Mammary epithelial cell (primary cell): ENCODE measurements at regions not wholly inside any gene's neighbourhood (a gene's known extent, or its start where the extent isn't known, plus 50 kb on each side); places are given as distances from the start of the nearest gene placed in this dataset.

Experiments used
- EZH2 ChIP-seq: IDR thresholded peaks from 2 replicates; pipeline ENCODE4 v1.6.1; 2012; ENCODE audit warnings: low read length, inconsistent platforms, borderline replicate concordance
- TF ChIP-seq, protein P1 (sequence below), 2 donors: IDR thresholded peaks in 1 of 2; conservative IDR thresholded peaks in 1 of 2; 2 replicates each; pipeline ENCODE4 v1.5.1; 2011 to 2012; ENCODE audit warnings: inconsistent platforms in 2 of 2, low read length in 2 of 2, mild to moderate bottlenecking in 2 of 2, control low read depth in 1 of 2, low read depth in 1 of 2; ENCODE audit not compliant: insufficient read depth in 1 of 2; ENCODE audit errors: extremely low read depth in 1 of 2

DNA sequence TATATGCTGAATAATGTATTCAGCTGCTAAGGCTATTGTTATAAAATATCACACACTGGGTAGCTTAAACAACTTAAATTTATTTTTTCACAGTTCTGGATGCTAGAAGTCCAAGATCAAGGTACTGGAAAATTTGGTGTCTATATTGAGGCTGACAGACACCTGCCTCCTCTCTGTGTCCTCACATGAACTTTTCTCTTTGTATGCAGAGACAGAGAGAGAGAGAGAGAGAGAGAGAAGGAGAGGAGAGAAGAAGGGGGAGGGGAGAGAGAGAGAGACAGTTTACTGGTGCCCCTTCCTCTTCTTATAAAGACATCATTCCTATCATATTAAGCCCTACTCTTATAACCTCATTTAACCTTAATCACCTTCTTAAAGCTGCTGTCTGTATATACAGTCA is 320.1 kb upstream of the THBS1 start:
- TF ChIP-seq, protein P1, sequence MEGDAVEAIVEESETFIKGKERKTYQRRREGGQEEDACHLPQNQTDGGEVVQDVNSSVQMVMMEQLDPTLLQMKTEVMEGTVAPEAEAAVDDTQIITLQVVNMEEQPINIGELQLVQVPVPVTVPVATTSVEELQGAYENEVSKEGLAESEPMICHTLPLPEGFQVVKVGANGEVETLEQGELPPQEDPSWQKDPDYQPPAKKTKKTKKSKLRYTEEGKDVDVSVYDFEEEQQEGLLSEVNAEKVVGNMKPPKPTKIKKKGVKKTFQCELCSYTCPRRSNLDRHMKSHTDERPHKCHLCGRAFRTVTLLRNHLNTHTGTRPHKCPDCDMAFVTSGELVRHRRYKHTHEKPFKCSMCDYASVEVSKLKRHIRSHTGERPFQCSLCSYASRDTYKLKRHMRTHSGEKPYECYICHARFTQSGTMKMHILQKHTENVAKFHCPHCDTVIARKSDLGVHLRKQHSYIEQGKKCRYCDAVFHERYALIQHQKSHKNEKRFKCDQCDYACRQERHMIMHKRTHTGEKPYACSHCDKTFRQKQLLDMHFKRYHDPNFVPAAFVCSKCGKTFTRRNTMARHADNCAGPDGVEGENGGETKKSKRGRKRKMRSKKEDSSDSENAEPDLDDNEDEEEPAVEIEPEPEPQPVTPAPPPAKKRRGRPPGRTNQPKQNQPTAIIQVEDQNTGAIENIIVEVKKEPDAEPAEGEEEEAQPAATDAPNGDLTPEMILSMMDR (conservative IDR thresholded peaks at IDR 0.05 in 1 of 2, IDR thresholded peaks at IDR 0.05 in 1 of 2; ENCODE audit: extremely low read depth in 1 of 2, insufficient read depth in 1 of 2, low read depth in 1 of 2, low read length in 2 of 2) = no peak
- TF ChIP-seq EZH2 = no peak
